HCT116 (cell line): ENCODE measurements at regions not wholly inside any gene's neighbourhood (a gene's known extent, or its start where the extent isn't known, plus 50 kb on each side); places are given as distances from the start of the nearest gene placed in this dataset.

Experiments
- ATAC-seq: fragments of 200-7000 bp; cut with Tn5 transposase; 2 replicates; pipeline ENCODE4 v1.9.1; 2020; ENCODE audit warnings: mild to moderate bottlenecking, moderate library complexity
- BruUV-seq: library from RNA; stranded (reverse); fragments of 400-500 nt; replicated peaks from 2 replicates; lab custom pipeline; 2021; lab: Mats Ljungman, UMichigan
- CTCF ChIA-PET: fragments of 300-600 bp; sonication (Branson Sonifier 250); formaldehyde crosslinking; loops from one replicate; lab custom pipeline; 2021; ENCODE audit warnings: antibody characterized with exemption; lab: Charles Lee
- POLR2A ChIA-PET: fragments of 300-600, 350-600 bp; sonication (Branson Sonifier 250); formaldehyde crosslinking; loops from one replicate; lab custom pipeline; 2021; ENCODE audit warnings: antibody characterized with exemption; lab: Charles Lee
- RAD21 ChIA-PET, 2 experiments: fragments of 300-600 bp; sonication (Branson Sonifier 250); formaldehyde crosslinking; loops; one replicate each; lab custom pipeline; 2023; ENCODE audit warnings: low total read pairs in 2 of 2; ENCODE audit not compliant: uncharacterized antibody in 2 of 2, unreplicated experiment in 2 of 2, low non-redundant PET in 1 of 2; lab: Charles Lee
- DNase-seq: peaks from one replicate; pipeline ENCODE4 v3.0.0-alpha.2; 2010; ENCODE audit warnings: low read depth, low spot score
- H2AFZ ChIP-seq: fragments of 200-600 bp; shearing (Covaris generic), sonication (generic); 2 replicates; pipeline ENCODE4 v1.6.1; 2017; ENCODE audit warnings: low read depth, mixed run types, mixed read lengths, antibody characterized with exemption, low read length; ENCODE audit not compliant: poor library complexity, severe bottlenecking
- H3K27ac ChIP-seq: 2 replicates; pipeline ENCODE4 v1.5.1; 2012; ENCODE audit warnings: low read depth, low read length
- H3K27me3 ChIP-seq: fragments of 200-600 bp; sonication (generic); 2 replicates; pipeline ENCODE4 v1.6.1; 2016; ENCODE audit warnings: mixed run types, low read length, mixed read lengths; ENCODE audit not compliant: insufficient read depth
- H3K36me3 ChIP-seq, 2 experiments: fragments of 200-500 bp in 1 of 2; fragments of 200-600 bp in 1 of 2; sonication (Bioruptor generic) in 1 of 2; sonication (generic) in 1 of 2; 2 replicates each; pipeline versions ENCODE4 v1.5.1 to v1.6.1; 2014 to 2016; ENCODE audit warnings: low read length in 2 of 2, inconsistent platforms in 1 of 2, mixed read lengths in 1 of 2, mixed run types in 1 of 2; ENCODE audit not compliant: insufficient read depth in 2 of 2, control insufficient read depth in 1 of 2
- H3K4me1 ChIP-seq, 2 experiments: fragments of 200-600 bp in 1 of 2; sonication (generic) in 1 of 2; 2 replicates each; pipeline versions ENCODE4 v1.5.1 to v1.6.1; 2012 to 2017; ENCODE audit warnings: low read length in 2 of 2, inconsistent platforms in 1 of 2, mild to moderate bottlenecking in 1 of 2, mixed read lengths in 1 of 2, mixed run types in 1 of 2, moderate library complexity in 1 of 2; ENCODE audit not compliant: insufficient read depth in 2 of 2, control insufficient read depth in 1 of 2
- H3K4me2 ChIP-seq: fragments of 200-600 bp; sonication (generic); 2 replicates; pipeline ENCODE4 v1.6.1; 2017; ENCODE audit warnings: mixed run types, low read length, mixed read lengths
- H3K4me3 ChIP-seq, 2 experiments: fragments of 200-600 bp in 1 of 2; sonication (generic) in 1 of 2; replicated peaks in 1 of 2; 2 replicates each; pipeline ENCODE4 v1.5.1; 2011 to 2016; ENCODE audit warnings: low read length in 2 of 2, control low read depth in 1 of 2, low read depth in 1 of 2, mild to moderate bottlenecking in 1 of 2, mixed read lengths in 1 of 2, mixed run types in 1 of 2
- H3K79me2 ChIP-seq: fragments of 200-600 bp; sonication (generic); 2 replicates; pipeline ENCODE4 v1.6.1; 2017; ENCODE audit warnings: mild to moderate bottlenecking, mixed run types, low read length, moderate library complexity, mixed read lengths; ENCODE audit not compliant: insufficient read depth
- H3K9ac ChIP-seq: fragments of 200-600 bp; sonication (generic); 2 replicates; pipeline ENCODE4 v1.6.1; 2016; ENCODE audit warnings: low read length, mixed read lengths
- H3K9me2 ChIP-seq: fragments of 200-600 bp; sonication (generic), shearing (Covaris generic); 2 replicates; pipeline ENCODE4 v1.6.1; 2017; ENCODE audit warnings: mixed run types, mild to moderate bottlenecking, moderate library complexity; ENCODE audit not compliant: insufficient read depth
- H3K9me3 ChIP-seq, 2 experiments: fragments of 200-500 bp in 1 of 2; fragments of 200-600 bp in 1 of 2; sonication (Bioruptor generic) in 1 of 2; sonication (generic) in 1 of 2; 2 replicates each; pipeline ENCODE4 v1.6.1; 2014 to 2017; ENCODE audit warnings: low read length in 2 of 2, mixed read lengths in 2 of 2, inconsistent platforms in 1 of 2, low read depth in 1 of 2, mild to moderate bottlenecking in 1 of 2, mixed run types in 1 of 2, moderate library complexity in 1 of 2; ENCODE audit not compliant: control insufficient read depth in 1 of 2, insufficient read depth in 1 of 2
- H4K20me1 ChIP-seq: fragments of 200-600 bp; sonication (generic), shearing (Covaris generic); 2 replicates; pipeline ENCODE4 v1.6.1; 2017; ENCODE audit warnings: mixed run types, mild to moderate bottlenecking, moderate library complexity; ENCODE audit not compliant: insufficient read depth
- CBX3 ChIP-seq: IDR thresholded peaks from 2 replicates; pipeline ENCODE4 v1.6.1; 2012; ENCODE audit warnings: low read depth
- CEBPB ChIP-seq: IDR thresholded peaks from 2 replicates; pipeline ENCODE4 v1.6.1; 2012; ENCODE audit warnings: low read depth
- ELF1 ChIP-seq: IDR thresholded peaks from 2 replicates; pipeline ENCODE4 v1.6.1; 2012; ENCODE audit warnings: low read depth, borderline replicate concordance
- POLR2AphosphoS5 ChIP-seq: IDR thresholded peaks from 2 replicates; pipeline ENCODE4 v1.6.1; 2011; ENCODE audit warnings: mild to moderate bottlenecking, low read depth, low read length, moderate library complexity
- SIN3A ChIP-seq: IDR thresholded peaks from 2 replicates; pipeline ENCODE4 v1.6.1; 2012; ENCODE audit warnings: low read depth
- SP1 ChIP-seq: IDR thresholded peaks from 2 replicates; pipeline ENCODE4 v1.6.1; 2012; ENCODE audit warnings: low read depth
- SRF ChIP-seq: IDR thresholded peaks from 2 replicates; pipeline ENCODE4 v1.6.1; 2012; ENCODE audit warnings: low read depth
- ZFX ChIP-seq: fragments of 450-650 bp; IDR thresholded peaks from 2 replicates; pipeline ENCODE4 v1.6.1; 2017
- intact Hi-C: fragments of 100-400 bp; cut with micrococcal nuclease; formaldehyde crosslinking; loops from 2 replicates; pipeline ENCODE4 v1.10.0; 2022
- TF ChIP-seq, protein P1 (sequence below): IDR thresholded peaks from 2 replicates; pipeline ENCODE4 v1.6.1; 2012
- TF ChIP-seq, protein P2 (sequence below), 3 experiments: fragments of 200-600 bp in 1 of 3; sonication (generic) in 1 of 3; IDR thresholded peaks in 2 of 3; conservative IDR thresholded peaks in 1 of 3; 2 replicates each; pipeline ENCODE4 v1.5.1; 2012 to 2017; ENCODE audit warnings: low read depth in 2 of 3, low read length in 2 of 3, antibody characterized with exemption in 1 of 3, borderline replicate concordance in 1 of 3, control low read depth in 1 of 3, mild to moderate bottlenecking in 1 of 3, mixed read lengths in 1 of 3, mixed run types in 1 of 3, moderate library complexity in 1 of 3; ENCODE audit not compliant: insufficient read depth in 1 of 3
- TF ChIP-seq, protein P3 (sequence below): IDR thresholded peaks from 2 replicates; pipeline ENCODE4 v1.6.1; 2011; ENCODE audit warnings: mild to moderate bottlenecking, low read length, moderate library complexity; ENCODE audit not compliant: insufficient replicate concordance; ENCODE audit errors: extremely low read depth
- TF ChIP-seq, protein P4 (sequence below): IDR thresholded peaks from 2 replicates; pipeline ENCODE4 v1.6.1; 2012

DNA sequence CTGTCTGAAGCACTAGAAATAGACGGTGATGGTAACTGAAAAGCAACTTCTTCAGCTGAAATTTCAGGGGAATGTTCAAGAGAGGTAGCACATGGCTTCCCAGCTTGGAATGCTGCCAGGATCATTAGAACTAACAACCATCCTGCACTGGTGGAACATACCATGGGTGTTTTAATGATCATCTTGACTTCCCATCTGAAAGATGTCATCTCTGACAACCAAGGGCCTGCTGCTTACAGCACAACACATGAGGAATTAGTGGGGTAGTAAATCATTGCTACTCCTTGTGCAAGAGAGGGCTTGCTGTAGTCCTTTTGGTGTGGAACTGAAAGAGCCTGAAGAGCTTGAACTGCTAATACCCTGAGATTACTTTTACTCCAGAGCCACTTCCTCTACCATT is 853.7 kb downstream of the MCTP2 start:
- DNase-seq (no peak), ATAC-seq (no peak)
- Histone ChIP-seq H3K9me3 (no peaks in the 10 kb centered on the region), H3K79me2 (no peaks in the 10 kb centered on the region), H3K36me3 (no peaks in the 10 kb centered on the region), H3K9ac (no peak overlapping the region), H3K9me2 (no peaks in the 10 kb centered on the region), H2AFZ (no peak overlapping the region), H3K4me1 (peaks cover 0 to 7% of the 10 kb centered on the region in 2 experiments; a peak in 2 of 4 replicates), H3K27me3 (no peaks in the 10 kb centered on the region), H3K4me3 (no peak overlapping the region), H3K27ac (no peak overlapping the region), H3K4me2 (no peak overlapping the region), H4K20me1 (no peaks in the 10 kb centered on the region)
- ChIA-PET POLR2A (no interaction called here), CTCF (no interaction called here), RAD21 (no interaction called here)
- no TSS peak for BruUV-seq
- intact Hi-C loops: no loop called here
- no peak for TF ChIP-seq SRF
- TF ChIP-seq, protein P1, sequence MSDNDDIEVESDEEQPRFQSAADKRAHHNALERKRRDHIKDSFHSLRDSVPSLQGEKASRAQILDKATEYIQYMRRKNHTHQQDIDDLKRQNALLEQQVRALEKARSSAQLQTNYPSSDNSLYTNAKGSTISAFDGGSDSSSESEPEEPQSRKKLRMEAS: no peak
- TF ChIP-seq, protein P2, sequence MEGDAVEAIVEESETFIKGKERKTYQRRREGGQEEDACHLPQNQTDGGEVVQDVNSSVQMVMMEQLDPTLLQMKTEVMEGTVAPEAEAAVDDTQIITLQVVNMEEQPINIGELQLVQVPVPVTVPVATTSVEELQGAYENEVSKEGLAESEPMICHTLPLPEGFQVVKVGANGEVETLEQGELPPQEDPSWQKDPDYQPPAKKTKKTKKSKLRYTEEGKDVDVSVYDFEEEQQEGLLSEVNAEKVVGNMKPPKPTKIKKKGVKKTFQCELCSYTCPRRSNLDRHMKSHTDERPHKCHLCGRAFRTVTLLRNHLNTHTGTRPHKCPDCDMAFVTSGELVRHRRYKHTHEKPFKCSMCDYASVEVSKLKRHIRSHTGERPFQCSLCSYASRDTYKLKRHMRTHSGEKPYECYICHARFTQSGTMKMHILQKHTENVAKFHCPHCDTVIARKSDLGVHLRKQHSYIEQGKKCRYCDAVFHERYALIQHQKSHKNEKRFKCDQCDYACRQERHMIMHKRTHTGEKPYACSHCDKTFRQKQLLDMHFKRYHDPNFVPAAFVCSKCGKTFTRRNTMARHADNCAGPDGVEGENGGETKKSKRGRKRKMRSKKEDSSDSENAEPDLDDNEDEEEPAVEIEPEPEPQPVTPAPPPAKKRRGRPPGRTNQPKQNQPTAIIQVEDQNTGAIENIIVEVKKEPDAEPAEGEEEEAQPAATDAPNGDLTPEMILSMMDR (IDR thresholded peaks at IDR 0.05 in 2 of 3, conservative IDR thresholded peaks at IDR 0.05 in 1 of 3; ENCODE audit: borderline replicate concordance in 1 of 3, insufficient read depth in 1 of 3, low read depth in 2 of 3, low read length in 2 of 3): no peak
- TF ChIP-seq POLR2AphosphoS5: no peak
- no peak for TF ChIP-seq SIN3A
- TF ChIP-seq ZFX: no peak
- TF ChIP-seq, protein P3, sequence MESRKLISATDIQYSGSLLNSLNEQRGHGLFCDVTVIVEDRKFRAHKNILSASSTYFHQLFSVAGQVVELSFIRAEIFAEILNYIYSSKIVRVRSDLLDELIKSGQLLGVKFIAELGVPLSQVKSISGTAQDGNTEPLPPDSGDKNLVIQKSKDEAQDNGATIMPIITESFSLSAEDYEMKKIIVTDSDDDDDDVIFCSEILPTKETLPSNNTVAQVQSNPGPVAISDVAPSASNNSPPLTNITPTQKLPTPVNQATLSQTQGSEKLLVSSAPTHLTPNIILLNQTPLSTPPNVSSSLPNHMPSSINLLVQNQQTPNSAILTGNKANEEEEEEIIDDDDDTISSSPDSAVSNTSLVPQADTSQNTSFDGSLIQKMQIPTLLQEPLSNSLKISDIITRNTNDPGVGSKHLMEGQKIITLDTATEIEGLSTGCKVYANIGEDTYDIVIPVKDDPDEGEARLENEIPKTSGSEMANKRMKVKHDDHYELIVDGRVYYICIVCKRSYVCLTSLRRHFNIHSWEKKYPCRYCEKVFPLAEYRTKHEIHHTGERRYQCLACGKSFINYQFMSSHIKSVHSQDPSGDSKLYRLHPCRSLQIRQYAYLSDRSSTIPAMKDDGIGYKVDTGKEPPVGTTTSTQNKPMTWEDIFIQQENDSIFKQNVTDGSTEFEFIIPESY: no peak
- TF ChIP-seq SP1: no peak
- no peak for TF ChIP-seq CEBPB
- no peak for TF ChIP-seq CBX3
- TF ChIP-seq, protein P4, sequence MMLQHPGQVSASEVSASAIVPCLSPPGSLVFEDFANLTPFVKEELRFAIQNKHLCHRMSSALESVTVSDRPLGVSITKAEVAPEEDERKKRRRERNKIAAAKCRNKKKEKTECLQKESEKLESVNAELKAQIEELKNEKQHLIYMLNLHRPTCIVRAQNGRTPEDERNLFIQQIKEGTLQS: no peak
- TF ChIP-seq ELF1: no peak
